Right lobe of liver (tissue), 4 donors: ENCODE measurements at regions not wholly inside any gene's neighbourhood (a gene's known extent, or its start where the extent isn't known, plus 50 kb on each side); places are given as distances from the start of the nearest gene placed in this dataset.

Experiments used
- CTCF ChIP-seq, 4 donors: fragments of 200-600 bp in 3 of 4; fragments of 450-650 bp in 1 of 4; IDR thresholded peaks; one replicate each; pipeline versions ENCODE4 v1.5.1 to v1.8.0; 2016 to 2022; ENCODE audit warnings: antibody characterized with exemption in 4 of 4, mild to moderate bottlenecking in 2 of 4
- POLR2A ChIP-seq: fragments of 450-650 bp; IDR thresholded peaks from one replicate; pipeline ENCODE4 v1.6.1; 2017; ENCODE audit warnings: antibody characterized with exemption, mild to moderate bottlenecking
- donor health status: DM: no; HTN: no; CAD: no.
- donor health status: DM: no; HTN: no; CAD: no.
- donor health status: DM: no; HTN: yes; CAD: no.

GRCh38 chr7:119826547-119826946 lies 446.4 kb upstream of the KCND2 start:
- TF ChIP-seq CTCF (IDR thresholded peaks at IDR 0.05), result no peak
- TF ChIP-seq POLR2A, result no peak
